ENCODE measurements at regions not wholly inside any gene's neighbourhood (a gene's known extent, or its start where the extent isn't known, plus 50 kb on each side); places are given as distances from the start of the nearest gene placed in this dataset.

DNA sequence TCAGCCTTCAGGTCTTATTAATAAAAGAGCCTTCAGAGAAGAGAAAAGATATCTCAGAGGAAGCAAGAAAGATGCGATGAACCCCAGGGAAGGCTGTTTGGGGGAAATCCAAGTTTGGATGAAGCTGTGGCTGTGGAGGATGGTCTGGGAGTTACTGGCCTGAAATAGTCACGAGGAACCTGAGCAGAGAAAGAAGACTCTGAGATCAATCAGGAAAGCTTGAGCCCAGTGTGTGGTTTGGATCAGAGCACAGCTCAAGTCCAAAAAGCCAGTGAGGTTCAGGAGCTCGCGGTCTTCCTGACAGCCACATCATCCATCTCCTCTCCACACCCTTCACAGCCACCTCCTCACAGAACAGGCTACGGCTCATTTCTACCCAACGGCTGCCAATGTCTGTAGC is 87.4 kb upstream of the SERPINE2 start:
- intact Hi-C loops (cut with DNase I), result no loop called here
- no peak overlapping the region for H3K4me3 ChIP-seq
- ATAC-seq (peak in 7 of 8 donors; percentile 23 to 79 (median 68)), DNase-seq (peak in 1 of 2 donors; percentile 39)
- H3K36me3 ChIP-seq, result no peaks in the 10 kb centered on the region
- H3K27ac ChIP-seq, result peak overlapping the region in 8 of 10 donors; percentile 5 to 74 (median 56)
- H3K9me3 ChIP-seq, result peaks cover 0 to 10% (median 0%) of the 10 kb centered on the region in 11 donors
- 58 to 64% methylated on average over 6 of the region's 6 CpGs for WGBS, 2 donors
- H3K4me1 ChIP-seq, result peaks cover 0 to 31% (median 0%) of the 10 kb centered on the region in 9 donors
- peaks cover 0 to 1% (median 0%) of the 10 kb centered on the region in 7 donors for H3K27me3 ChIP-seq
- TF ChIP-seq, protein P1, sequence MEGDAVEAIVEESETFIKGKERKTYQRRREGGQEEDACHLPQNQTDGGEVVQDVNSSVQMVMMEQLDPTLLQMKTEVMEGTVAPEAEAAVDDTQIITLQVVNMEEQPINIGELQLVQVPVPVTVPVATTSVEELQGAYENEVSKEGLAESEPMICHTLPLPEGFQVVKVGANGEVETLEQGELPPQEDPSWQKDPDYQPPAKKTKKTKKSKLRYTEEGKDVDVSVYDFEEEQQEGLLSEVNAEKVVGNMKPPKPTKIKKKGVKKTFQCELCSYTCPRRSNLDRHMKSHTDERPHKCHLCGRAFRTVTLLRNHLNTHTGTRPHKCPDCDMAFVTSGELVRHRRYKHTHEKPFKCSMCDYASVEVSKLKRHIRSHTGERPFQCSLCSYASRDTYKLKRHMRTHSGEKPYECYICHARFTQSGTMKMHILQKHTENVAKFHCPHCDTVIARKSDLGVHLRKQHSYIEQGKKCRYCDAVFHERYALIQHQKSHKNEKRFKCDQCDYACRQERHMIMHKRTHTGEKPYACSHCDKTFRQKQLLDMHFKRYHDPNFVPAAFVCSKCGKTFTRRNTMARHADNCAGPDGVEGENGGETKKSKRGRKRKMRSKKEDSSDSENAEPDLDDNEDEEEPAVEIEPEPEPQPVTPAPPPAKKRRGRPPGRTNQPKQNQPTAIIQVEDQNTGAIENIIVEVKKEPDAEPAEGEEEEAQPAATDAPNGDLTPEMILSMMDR (IDR thresholded peaks at IDR 0.05), result no peak

DNA sequence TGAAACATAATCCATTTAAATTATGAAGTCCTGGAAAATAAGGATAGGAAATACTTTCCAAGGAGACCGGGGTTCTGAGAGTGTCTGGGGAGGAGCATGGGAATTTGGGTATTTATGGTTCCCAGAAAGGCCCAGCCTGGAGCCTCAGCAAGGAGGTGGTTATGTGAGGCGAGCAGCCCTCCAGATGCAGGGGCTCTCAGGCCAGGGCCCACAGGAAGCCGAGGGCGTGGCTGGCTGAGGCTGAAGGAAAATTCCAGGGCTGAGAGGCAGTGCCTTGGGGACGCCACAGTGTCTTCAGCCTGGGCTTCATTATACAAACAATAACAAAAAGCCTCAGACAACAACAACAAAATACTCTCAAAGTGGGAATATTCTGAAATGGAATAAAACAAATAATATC is 86.9 kb upstream of the SERPINE2 start:
- Histone ChIP-seq H3K36me3 (no peaks in the 10 kb centered on the region), H3K9me3 (peaks cover 0 to 10% (median 0%) of the 10 kb centered on the region in 11 donors), H3K4me1 (peaks cover 0 to 31% (median 0%) of the 10 kb centered on the region in 9 donors), H3K4me3 (no peak overlapping the region), H3K27ac (peak overlapping the region in 7 of 10 donors; percentile 16 to 74 (median 61)), H3K27me3 (no peaks in the 10 kb centered on the region)
- TF ChIP-seq, protein P1 (IDR thresholded peaks at IDR 0.05), result no peak
- intact Hi-C loops (cut with DNase I), result no loop called here
- DNase-seq (peak; percentile 53 to 54), ATAC-seq (peak in 7 of 8 donors; percentile 55 to 93 (median 88))
- WGBS, 2 donors, result 23 to 26% methylated on average over 5 of the region's 5 CpGs

DNA sequence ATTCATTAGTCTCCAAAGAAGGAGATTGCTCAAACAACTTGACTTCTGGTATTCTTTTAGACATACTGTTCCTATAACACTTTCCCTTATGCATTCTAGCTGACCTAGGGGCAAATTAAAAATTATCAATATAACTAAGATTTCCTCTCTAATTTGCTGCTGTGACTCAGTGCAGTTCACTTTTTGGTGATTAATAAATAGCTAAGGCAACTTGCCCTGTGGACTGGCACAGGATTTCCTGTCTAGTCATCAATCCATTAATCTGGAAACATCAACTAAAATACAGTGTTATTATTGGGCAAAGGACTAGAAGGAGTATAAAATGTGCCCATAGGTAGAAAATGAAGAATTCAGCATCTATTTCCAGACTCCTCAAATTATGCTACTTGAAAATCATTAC is 83.5 kb upstream of the SERPINE2 start:
- TF ChIP-seq, protein P1 (IDR thresholded peaks at IDR 0.05), result no peak

DNA sequence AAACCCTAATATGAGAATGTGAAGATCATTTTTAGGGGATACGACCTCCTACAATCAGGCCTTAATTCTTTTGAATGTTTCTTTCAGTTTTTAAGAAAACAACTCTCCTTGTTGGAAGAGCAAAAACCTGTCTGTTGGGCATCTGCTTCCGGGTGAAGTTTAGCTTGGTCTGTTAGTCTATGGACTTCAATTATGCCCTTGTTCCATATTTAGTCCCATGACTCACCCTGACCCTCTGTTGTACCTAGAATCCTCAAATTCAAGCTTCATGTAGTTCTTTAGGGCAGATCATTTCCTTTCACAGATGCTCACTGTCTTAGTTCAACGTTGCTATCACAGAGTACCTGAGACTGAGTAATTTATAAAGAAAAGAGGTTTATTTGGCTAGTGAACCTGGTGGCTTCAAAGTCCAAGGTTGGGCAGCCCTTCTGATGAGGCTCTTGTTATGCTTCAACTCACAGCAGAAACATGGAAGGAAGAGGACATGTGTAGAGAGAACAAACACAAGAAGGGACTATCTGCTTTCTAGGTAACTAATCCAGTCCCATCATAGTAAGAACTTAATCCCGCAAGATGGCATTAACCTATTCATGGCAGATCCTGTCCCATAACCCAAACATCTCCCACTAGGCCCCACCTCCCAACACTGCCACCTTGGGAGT is 82.5 kb upstream of the SERPINE2 start:
- ATAC-seq, result no peak
- WGBS, 2 donors, result 85 to 87% methylated on average over 4 of the region's 4 CpGs
- Histone ChIP-seq H3K27ac (no peak overlapping the region), H3K27me3 (no peaks in the 10 kb centered on the region), H3K4me1 (peaks cover 0 to 10% (median 0%) of the 10 kb centered on the region in 9 donors), H3K4me3 (no peak overlapping the region), H3K36me3 (no peaks in the 10 kb centered on the region), H3K9me3 (peaks cover 0 to 27% (median 4%) of the 10 kb centered on the region in 11 donors)
- DNase-seq, result no peak
- TF ChIP-seq, protein P1 (IDR thresholded peaks at IDR 0.05), result no peak
- intact Hi-C loops (cut with DNase I), result no loop called here

More for the DNA sequence above, 83.5 kb upstream of the SERPINE2 start:
- H3K9me3 ChIP-seq, result peaks cover 0 to 27% (median 4%) of the 10 kb centered on the region in 11 donors
- DNase-seq (no peak), ATAC-seq (no peak)
- intact Hi-C loops (cut with DNase I), result no loop called here
- peaks cover 0 to 17% (median 0%) of the 10 kb centered on the region in 9 donors for H3K4me1 ChIP-seq
- no peaks in the 10 kb centered on the region for H3K36me3 ChIP-seq
- H3K27ac ChIP-seq, result no peak overlapping the region
- no peaks in the 10 kb centered on the region for H3K27me3 ChIP-seq
- H3K4me3 ChIP-seq, result no peak overlapping the region
